ENCODE measurements at regions not wholly inside any gene's neighbourhood (a gene's known extent, or its start where the extent isn't known, plus 50 kb on each side); places are given as distances from the start of the nearest gene placed in this dataset.

DNA sequence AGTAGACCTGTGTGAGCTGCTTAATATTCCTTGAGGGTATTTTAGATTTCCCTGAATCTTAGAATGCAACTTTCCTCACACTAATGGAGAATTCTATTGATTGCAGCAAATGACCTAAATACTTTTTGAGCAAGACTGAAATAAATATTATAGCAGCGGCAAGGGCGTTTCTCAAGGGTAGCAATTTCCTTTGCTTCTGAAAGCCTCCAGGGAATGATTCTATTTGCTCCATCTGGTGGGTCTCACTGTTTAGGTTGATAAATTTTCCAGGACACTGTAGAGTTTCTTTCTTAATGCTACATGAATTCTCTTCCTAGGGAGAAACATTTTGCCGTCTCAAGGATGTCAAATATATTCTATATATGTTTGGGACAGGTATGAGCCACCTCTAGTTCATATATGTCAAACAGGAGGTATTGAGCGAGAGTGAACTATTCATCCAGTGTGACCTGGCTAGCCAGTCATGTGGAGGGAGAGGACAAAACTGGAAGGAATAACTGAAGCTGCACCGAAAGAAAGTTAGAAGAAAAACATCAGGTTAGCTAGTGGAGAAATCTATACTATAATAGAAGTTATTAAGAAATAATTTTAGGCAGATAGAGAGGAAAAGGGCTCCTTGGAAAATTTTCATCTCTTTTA lies 57.9 kb upstream of the FZD8 start:
- TF ChIP-seq CTCF (IDR thresholded peaks at IDR 0.05) (no peak), POLR2A (IDR thresholded peaks at IDR 0.05) (no peak)
